ENCODE measurements at regions not wholly inside any gene's neighbourhood (a gene's known extent, or its start where the extent isn't known, plus 50 kb on each side); places are given as distances from the start of the nearest gene placed in this dataset.

- TF ChIP-seq CTCF (IDR thresholded peaks at IDR 0.05; ENCODE audit: insufficient read depth, low read depth, low read length, missing control alignments): no peak
- DNase-seq (ENCODE audit: low read depth): no peak
- H3K4me3 ChIP-seq (ENCODE audit: low read length): no peak overlapping the region
Measured at GRCh38 chr1:38567401-38567800, 292.2 kb downstream of the RRAGC start.

- TF ChIP-seq CTCF (IDR thresholded peaks at IDR 0.05; ENCODE audit: insufficient read depth, low read depth, low read length, missing control alignments): no peak
- DNase-seq (ENCODE audit: low read depth): no peak
- no peak overlapping the region for H3K4me3 ChIP-seq (ENCODE audit: low read length)
Measured at GRCh38 chr1:38565020-38565491, 294.5 kb downstream of the RRAGC start.

- DNase-seq (ENCODE audit: low read depth): no peak
- H3K4me3 ChIP-seq (ENCODE audit: low read length): no peak overlapping the region
- TF ChIP-seq CTCF (IDR thresholded peaks at IDR 0.05; ENCODE audit: insufficient read depth, low read depth, low read length, missing control alignments): no peak
Measured at GRCh38 chr1:38563942-38564735, 295.4 kb downstream of the RRAGC start.

GRCh38 chr1:38561725-38562124 is 297.8 kb downstream of the RRAGC start:
- DNase-seq (ENCODE audit: low read depth): no peak
- no peak for TF ChIP-seq CTCF (IDR thresholded peaks at IDR 0.05; ENCODE audit: insufficient read depth, low read depth, low read length, missing control alignments)
- H3K4me3 ChIP-seq (ENCODE audit: low read length): no peak overlapping the region

- no peak overlapping the region for H3K4me3 ChIP-seq (ENCODE audit: low read length)
- DNase-seq (ENCODE audit: low read depth): no peak
- TF ChIP-seq CTCF (IDR thresholded peaks at IDR 0.05; ENCODE audit: insufficient read depth, low read depth, low read length, missing control alignments): no peak
Measured at GRCh38 chr1:38561110-38561509, 298.5 kb downstream of the RRAGC start.

- no peak overlapping the region for H3K4me3 ChIP-seq (ENCODE audit: low read length)
- no peak for DNase-seq (ENCODE audit: low read depth)
- no peak for TF ChIP-seq CTCF (IDR thresholded peaks at IDR 0.05; ENCODE audit: insufficient read depth, low read depth, low read length, missing control alignments)
Measured at GRCh38 chr1:38560457-38560856, 299.1 kb downstream of the RRAGC start.

All from epithelial cell of esophagus (primary cell).